Suprapubic skin (tissue), 4 donors: ENCODE measurements at regions not wholly inside any gene's neighbourhood (a gene's known extent, or its start where the extent isn't known, plus 50 kb on each side); places are given as distances from the start of the nearest gene placed in this dataset.

Experiments
- DNase-seq, 2 donors: peaks; one replicate each; pipeline ENCODE4 v3.0.0-alpha.2; 2019; ENCODE audit warnings: low spot score in 2 of 2
- H3K27ac ChIP-seq: fragments of 200-600 bp; sonication (generic); one replicate; pipeline ENCODE4 v1.5.1; 2019
- H3K27me3 ChIP-seq: fragments of 200-600 bp; sonication (generic); one replicate; pipeline ENCODE4 v1.5.1; 2019
- H3K36me3 ChIP-seq: fragments of 200-600 bp; sonication (generic); one replicate; pipeline ENCODE4 v1.5.1; 2019
- H3K4me1 ChIP-seq: fragments of 200-600 bp; sonication (generic); one replicate; pipeline ENCODE4 v1.5.1; 2019
- H3K4me3 ChIP-seq: fragments of 200-600 bp; sonication (generic); one replicate; pipeline ENCODE4 v1.5.1; 2019; ENCODE audit warnings: mild to moderate bottlenecking
- H3K9me3 ChIP-seq: fragments of 200-600 bp; sonication (generic); one replicate; pipeline ENCODE4 v1.5.1; 2019
- EP300 ChIP-seq: sonication (generic); formaldehyde crosslinking; IDR thresholded peaks from one replicate; pipeline ENCODE4 v1.6.1; 2017; ENCODE audit warnings: antibody characterized with exemption
- POLR2A ChIP-seq, 2 donors: fragments of 450-650 bp; IDR thresholded peaks; one replicate each; pipeline ENCODE4 v1.6.1; 2017; ENCODE audit warnings: antibody characterized with exemption in 2 of 2, mild to moderate bottlenecking in 2 of 2, moderate library complexity in 2 of 2
- POLR2AphosphoS5 ChIP-seq, 3 donors: sonication (generic); formaldehyde crosslinking; IDR thresholded peaks; one replicate each; pipeline ENCODE4 v1.6.1; 2017; ENCODE audit warnings: antibody characterized with exemption in 3 of 3
- WGBS: methylation state at CpG from one replicate; pipeline ENCODE4 v1.1.5; 2018; 5-methylcytosine and 5-hydroxymethylcytosine counted together
- TF ChIP-seq, protein P1 (sequence below), 2 donors: fragments of 200-600 bp in 1 of 2; fragments of 450-650 bp in 1 of 2; sonication (generic) in 1 of 2; IDR thresholded peaks; one replicate each; pipeline ENCODE4 v1.5.1; 2016 to 2019; ENCODE audit warnings: antibody characterized with exemption in 2 of 2, mild to moderate bottlenecking in 1 of 2, moderate library complexity in 1 of 2

DNA sequence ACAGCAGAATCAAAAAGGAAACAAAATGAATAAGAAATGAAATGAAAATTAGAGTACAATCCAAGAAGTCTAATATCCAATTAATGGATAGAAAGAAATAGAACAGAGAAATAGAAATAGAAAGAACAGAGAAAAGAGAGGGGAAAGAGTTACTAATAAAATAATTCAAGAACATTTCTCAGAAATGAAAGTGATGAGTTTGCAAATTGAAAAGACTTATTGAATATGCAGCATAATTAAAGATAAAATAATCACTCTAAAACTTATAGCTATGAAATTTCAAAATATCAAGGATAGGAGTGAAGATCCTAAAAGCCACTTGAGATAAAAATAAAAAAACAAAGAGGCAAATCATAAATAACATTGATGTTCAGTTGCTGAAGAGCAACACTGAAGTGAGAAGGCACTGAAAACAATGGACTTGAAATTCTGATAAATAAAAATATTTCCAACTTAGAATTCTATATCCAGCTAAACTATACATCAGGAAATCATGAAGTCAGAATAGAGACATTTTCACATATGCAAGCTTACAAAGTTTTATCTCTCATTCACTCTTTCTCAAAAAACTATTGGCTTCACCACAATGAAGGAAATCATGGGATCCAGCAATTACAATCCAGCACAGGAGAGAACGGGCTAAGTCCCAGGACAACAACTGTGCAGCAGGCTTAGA is 155.9 kb upstream of the SPATS2L start:
- Histone ChIP-seq H3K27me3 (no peaks in the 10 kb centered on the region), H3K9me3 (peaks cover 8% of the 10 kb centered on the region), H3K4me1 (no peaks in the 10 kb centered on the region), H3K27ac (no peak overlapping the region), H3K4me3 (no peak overlapping the region), H3K36me3 (no peaks in the 10 kb centered on the region)
- no peak for DNase-seq
- TF ChIP-seq POLR2AphosphoS5 (IDR thresholded peaks at IDR 0.05) (no peak), POLR2A (IDR thresholded peaks at IDR 0.05) (no peak), EP300 (no peak)
- TF ChIP-seq, protein P1, sequence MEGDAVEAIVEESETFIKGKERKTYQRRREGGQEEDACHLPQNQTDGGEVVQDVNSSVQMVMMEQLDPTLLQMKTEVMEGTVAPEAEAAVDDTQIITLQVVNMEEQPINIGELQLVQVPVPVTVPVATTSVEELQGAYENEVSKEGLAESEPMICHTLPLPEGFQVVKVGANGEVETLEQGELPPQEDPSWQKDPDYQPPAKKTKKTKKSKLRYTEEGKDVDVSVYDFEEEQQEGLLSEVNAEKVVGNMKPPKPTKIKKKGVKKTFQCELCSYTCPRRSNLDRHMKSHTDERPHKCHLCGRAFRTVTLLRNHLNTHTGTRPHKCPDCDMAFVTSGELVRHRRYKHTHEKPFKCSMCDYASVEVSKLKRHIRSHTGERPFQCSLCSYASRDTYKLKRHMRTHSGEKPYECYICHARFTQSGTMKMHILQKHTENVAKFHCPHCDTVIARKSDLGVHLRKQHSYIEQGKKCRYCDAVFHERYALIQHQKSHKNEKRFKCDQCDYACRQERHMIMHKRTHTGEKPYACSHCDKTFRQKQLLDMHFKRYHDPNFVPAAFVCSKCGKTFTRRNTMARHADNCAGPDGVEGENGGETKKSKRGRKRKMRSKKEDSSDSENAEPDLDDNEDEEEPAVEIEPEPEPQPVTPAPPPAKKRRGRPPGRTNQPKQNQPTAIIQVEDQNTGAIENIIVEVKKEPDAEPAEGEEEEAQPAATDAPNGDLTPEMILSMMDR (IDR thresholded peaks at IDR 0.05): no peak
- WGBS: 100% methylated on average over 1 of the region's 1 CpG

DNA sequence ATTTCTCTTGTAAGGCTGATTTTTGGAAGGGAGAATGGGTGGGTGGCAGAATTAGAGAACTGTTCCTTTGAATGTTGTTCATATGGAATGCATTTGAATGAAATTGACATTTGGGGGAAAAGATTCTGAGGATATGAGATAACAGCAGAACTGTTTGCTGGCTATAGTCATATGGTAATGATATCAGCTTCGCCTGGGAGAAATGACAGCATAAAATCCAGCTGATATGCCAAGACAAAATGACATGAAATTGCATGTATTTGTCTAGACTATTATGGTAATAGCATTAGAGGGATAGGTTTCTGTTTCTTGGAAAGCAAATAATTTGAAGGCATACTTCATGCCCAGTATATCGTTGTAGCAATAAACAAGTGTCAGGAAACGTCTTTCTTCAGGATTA is 150.8 kb upstream of the SPATS2L start:
- no peak overlapping the region for H3K4me3 ChIP-seq
- TF ChIP-seq, protein P1 (IDR thresholded peaks at IDR 0.05): no peak
- no peak for TF ChIP-seq POLR2A (IDR thresholded peaks at IDR 0.05)
- TF ChIP-seq POLR2AphosphoS5 (IDR thresholded peaks at IDR 0.05): no peak
- TF ChIP-seq EP300: no peak
- H3K27ac ChIP-seq: peak overlapping the region; percentile 12
- H3K36me3 ChIP-seq: no peaks in the 10 kb centered on the region
- no peak for DNase-seq
- H3K9me3 ChIP-seq: peaks cover 4% of the 10 kb centered on the region
- H3K27me3 ChIP-seq: no peaks in the 10 kb centered on the region
- H3K4me1 ChIP-seq: no peaks in the 10 kb centered on the region
- 67% methylated on average over 3 of the region's 3 CpGs for WGBS

DNA sequence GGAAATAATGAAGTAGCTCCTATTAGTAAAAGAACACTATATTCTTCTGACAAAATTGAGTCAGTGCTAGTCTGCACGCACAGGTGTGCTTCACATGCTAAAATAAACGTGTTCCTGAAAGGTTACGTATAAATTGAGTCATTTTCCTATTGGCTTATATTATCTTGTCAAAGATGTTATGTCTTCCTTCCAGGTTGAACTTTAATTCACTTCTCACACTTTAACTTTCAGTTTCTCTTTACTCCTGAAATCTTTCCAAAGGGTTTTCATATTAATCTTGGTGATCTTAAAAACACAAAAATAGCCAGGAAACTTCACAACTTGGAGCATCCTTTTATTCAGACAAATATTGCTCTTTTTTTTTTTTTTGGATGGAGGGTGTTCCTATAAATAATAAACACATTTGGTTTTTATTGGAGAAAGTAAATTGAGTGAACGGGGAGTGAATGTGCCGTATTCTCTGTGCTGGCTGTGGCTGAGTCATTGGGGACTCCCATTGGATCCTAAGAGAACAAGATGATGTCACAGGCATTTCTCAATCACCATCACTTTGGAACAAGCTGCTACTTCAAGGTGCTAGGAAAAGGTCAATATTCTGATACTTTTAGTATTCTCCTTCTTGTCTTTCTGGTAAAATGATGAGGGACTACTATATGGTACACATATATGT is 150.2 kb upstream of the SPATS2L start:
- no peak for DNase-seq
- H3K36me3 ChIP-seq: no peaks in the 10 kb centered on the region
- WGBS: 31% methylated on average over 5 of the region's 5 CpGs
- H3K9me3 ChIP-seq: no peaks in the 10 kb centered on the region
- peak overlapping the region; percentile 12 for H3K27ac ChIP-seq
- H3K27me3 ChIP-seq: no peaks in the 10 kb centered on the region
- H3K4me1 ChIP-seq: no peaks in the 10 kb centered on the region
- peak overlapping the region; percentile 30 for H3K4me3 ChIP-seq
- TF ChIP-seq, protein P1 (IDR thresholded peaks at IDR 0.05): no peak
- no peak for TF ChIP-seq POLR2A (IDR thresholded peaks at IDR 0.05)
- TF ChIP-seq POLR2AphosphoS5 (IDR thresholded peaks at IDR 0.05): peak in 1 of 3 donors; percentile 10
- no peak for TF ChIP-seq EP300

DNA sequence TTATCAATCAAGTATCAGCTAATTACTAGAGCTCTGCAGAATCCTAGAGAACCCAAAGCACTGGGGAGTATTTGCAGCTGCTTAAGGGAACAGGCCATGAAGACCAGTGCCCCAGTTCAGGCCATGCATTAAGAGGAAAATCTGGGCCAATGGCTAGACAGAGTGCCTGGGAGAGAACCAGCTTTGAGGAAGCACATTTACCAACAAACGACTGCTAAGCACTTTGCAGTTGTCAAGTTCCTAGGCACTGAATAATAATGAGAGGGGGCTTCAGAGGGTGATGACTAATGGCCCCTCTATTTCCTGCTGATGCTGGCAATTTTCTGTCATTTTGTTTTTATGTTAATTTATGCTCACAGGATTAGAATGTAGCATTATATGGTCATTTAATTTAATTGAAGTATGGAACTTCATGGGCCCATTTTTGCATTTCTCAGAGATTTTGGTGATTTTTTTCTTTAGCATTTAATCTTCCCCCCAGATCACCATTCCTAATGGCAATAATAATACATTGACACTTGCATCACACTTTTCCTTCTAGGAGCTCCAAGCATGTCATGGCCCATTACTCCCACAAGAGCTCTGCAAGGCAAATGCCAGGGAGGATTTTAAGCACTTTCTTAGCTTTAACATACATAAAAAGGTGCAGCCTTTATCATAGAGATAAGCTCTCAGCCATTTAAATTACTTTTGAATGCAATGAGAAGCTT is 147.7 kb upstream of the SPATS2L start:
- TF ChIP-seq POLR2A (IDR thresholded peaks at IDR 0.05) (no peak), EP300 (no peak), POLR2AphosphoS5 (IDR thresholded peaks at IDR 0.05) (no peak)
- TF ChIP-seq, protein P1 (IDR thresholded peaks at IDR 0.05): no peak
- 60% methylated on average over 1 of the region's 1 CpG for WGBS

DNA sequence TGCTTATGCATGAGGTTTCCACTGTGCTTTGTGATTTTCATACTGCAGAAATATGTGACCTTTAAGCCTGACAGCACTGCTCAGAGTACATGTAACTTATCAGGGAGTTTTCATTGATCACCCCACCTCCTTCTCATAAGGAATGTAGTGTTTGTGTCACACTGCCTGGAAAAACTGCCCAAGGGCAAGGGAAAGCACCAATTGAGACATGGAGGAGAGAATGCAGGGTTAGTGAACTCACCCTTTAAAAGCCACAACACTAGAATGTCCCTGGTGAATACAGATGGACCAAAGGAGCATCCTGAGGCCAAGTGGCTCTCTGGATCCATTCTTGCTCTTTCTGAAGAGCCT is 147.2 kb upstream of the SPATS2L start:
- Histone ChIP-seq H3K27me3 (no peaks in the 10 kb centered on the region), H3K4me3 (no peak overlapping the region), H3K36me3 (no peaks in the 10 kb centered on the region), H3K4me1 (no peaks in the 10 kb centered on the region), H3K27ac (no peak overlapping the region), H3K9me3 (no peaks in the 10 kb centered on the region)
- no peak for DNase-seq
- TF ChIP-seq EP300: no peak
- TF ChIP-seq POLR2AphosphoS5 (IDR thresholded peaks at IDR 0.05): no peak
- TF ChIP-seq, protein P1 (IDR thresholded peaks at IDR 0.05): no peak
- TF ChIP-seq POLR2A (IDR thresholded peaks at IDR 0.05): no peak

More for the DNA sequence above, 147.7 kb upstream of the SPATS2L start:
- Histone ChIP-seq H3K27ac (no peak overlapping the region), H3K36me3 (no peaks in the 10 kb centered on the region), H3K4me3 (no peak overlapping the region), H3K9me3 (no peaks in the 10 kb centered on the region), H3K4me1 (no peaks in the 10 kb centered on the region), H3K27me3 (no peaks in the 10 kb centered on the region)
- no peak for DNase-seq
